RWPE1 (cell line): ENCODE measurements at regions not wholly inside any gene's neighbourhood (a gene's known extent, or its start where the extent isn't known, plus 50 kb on each side); places are given as distances from the start of the nearest gene placed in this dataset.
"Not testable (repeated sequence)": the region's sequence is repeated elsewhere in the genome, so short reads cannot be mapped to it uniquely, and the experiment has no call there.

Experiments used
- CTCF ChIA-PET: fragments of 350-600 bp; sonication (Branson Sonifier 250); formaldehyde crosslinking; extraction: SDS; loops from one replicate; lab custom pipeline; 2021; lab: Yijun Ruan, JAX
- POLR2A ChIA-PET: fragments of 400-600 bp; formaldehyde crosslinking; extraction: SDS; loops from one replicate; lab custom pipeline; 2020; ENCODE audit warnings: antibody characterized with exemption; ENCODE audit not compliant: low non-redundant PET; lab: Yijun Ruan, JAX
- DNase-seq: peaks from one replicate; pipeline ENCODE4 v3.0.0; 2012; ENCODE audit warnings: low spot score
- H3K27ac ChIP-seq: fragments of 450-650 bp; 2 replicates; pipeline ENCODE4 v1.5.1; 2017
- CTCF ChIP-seq: fragments of 450-650 bp; conservative IDR thresholded peaks from 2 replicates; pipeline ENCODE4 v1.5.1; 2017; ENCODE audit warnings: low read depth, mild to moderate bottlenecking

- peak overlapping the region; percentile 100 for H3K27ac ChIP-seq
- CTCF ChIA-PET: no interaction called here
- peak; percentile 81 for DNase-seq
- no peak for TF ChIP-seq CTCF
- POLR2A ChIA-PET: no interaction called here
Observed at GRCh38 chr20:47843886-47844567, 58.7 kb upstream of the SULF2 start.

GRCh38 chr20:47842950-47843349 lies 57.7 kb upstream of the SULF2 start:
- CTCF ChIA-PET: interaction anchor here (0.6 kb wide), 1 partner anchor 286 kb away, joined by 3 read pairs; no protein-coding TSS in a partner anchor
- DNase-seq, POLR2A ChIA-PET: not testable (repeated sequence)
- H3K27ac ChIP-seq: peak overlapping the region; percentile 100

GRCh38 chr20:47842004-47842403 lies 56.7 kb upstream of the SULF2 start:
- DNase-seq, POLR2A ChIA-PET, CTCF ChIA-PET: not testable (repeated sequence)
- H3K27ac ChIP-seq: peak overlapping the region; percentile 100

GRCh38 chr20:47836256-47836817 lies 51.1 kb upstream of the SULF2 start:
- POLR2A ChIA-PET, DNase-seq, CTCF ChIA-PET: not testable (repeated sequence)
- peak overlapping the region; percentile 100 for H3K27ac ChIP-seq
